HG03025 (cell line): ENCODE measurements at regions not wholly inside any gene's neighbourhood (a gene's known extent, or its start where the extent isn't known, plus 50 kb on each side); places are given as distances from the start of the nearest gene placed in this dataset.
A peak's percentile ranks its signal among the peaks of the same experiment; 100 is the strongest.

Experiments
- ATAC-seq: cut with Tn5 transposase; IDR thresholded peaks from one replicate; pipeline ENCODE4 v1.9.1; 2021; ENCODE audit warnings: mild to moderate bottlenecking, moderate library complexity; ENCODE audit not compliant: unreplicated experiment, low FRiP score

DNA sequence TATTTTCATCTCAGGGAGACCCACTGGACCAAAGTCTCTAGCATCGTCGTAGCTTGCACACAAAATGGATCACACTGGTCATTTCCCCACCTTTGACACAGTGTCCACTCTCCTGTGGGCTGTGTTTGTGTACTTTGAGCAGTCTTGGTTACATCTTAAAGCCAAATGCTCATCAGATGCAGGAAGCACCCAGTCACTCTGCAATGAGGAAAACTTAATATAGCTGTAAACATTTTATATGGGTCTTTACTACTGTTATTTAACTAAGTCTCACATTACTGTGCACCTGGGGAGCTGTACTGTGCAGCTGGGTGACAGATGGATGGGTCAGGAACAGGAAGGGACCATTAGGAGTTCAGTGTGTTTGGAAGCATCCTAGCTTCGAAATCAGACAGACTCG is 109.0 kb upstream of the CXCR4 start:
- no peak for ATAC-seq

DNA sequence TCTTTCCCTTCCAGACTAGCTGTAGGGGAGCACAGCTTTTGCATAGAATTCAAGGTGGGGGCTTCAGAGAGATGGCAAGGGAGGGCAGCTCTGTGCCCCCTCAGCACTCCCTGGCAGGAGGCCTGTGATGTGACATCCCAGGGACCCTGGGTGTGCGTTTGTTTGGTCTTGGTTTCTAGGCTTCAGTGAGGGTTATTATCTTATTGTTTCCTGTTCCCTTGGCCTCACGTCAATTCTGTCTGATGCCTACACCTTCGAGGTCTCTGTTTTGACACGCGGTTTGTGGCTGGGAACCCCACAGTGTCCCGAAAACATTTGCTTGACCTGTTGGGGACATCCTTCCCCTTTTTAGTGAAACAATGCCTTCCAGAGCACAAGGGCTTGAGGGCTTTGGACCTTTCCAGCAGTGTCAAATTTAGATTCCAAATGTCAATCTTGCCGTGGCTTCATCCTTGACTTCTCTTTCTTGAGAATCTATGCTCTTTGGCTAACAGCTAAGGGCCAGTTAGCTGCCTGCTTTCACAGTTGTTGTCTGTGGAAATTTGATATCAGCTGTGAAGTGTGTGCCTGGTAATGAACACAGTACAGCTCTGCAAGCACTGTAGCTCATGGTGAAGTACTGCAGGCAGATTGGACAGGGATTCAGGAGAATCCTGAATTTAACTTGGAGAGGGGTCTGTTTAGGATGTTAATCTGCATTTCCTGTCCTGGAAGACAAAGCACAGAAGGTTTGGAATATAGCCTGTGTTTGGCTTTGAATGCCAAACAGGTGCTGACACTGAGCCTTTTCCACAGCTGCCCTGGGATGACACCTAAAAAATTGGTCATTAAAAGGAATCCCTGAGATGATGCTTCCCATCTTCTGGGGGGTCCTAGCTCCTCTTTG is 108.2 kb upstream of the CXCR4 start:
- ATAC-seq, result peak; percentile 35

DNA sequence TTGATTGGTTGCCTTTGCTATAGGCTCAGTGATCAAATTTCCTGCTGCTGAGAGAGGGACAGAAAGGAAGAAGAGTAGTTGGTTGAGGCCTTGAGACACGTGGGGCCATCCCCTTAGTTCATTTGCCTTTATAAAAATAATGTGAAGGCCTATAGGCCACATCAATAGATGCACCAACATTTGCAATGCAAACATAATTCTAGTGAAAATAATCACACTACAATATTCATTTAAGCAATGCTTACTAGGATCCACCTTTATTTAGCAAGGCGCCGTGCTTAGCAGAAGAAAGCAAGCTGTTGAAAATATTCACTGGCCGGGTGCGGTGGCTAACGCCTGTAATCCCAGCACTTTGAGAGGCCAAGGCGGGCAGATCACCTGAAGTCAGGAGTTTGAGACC is 105.3 kb upstream of the CXCR4 start:
- ATAC-seq, result no peak

DNA sequence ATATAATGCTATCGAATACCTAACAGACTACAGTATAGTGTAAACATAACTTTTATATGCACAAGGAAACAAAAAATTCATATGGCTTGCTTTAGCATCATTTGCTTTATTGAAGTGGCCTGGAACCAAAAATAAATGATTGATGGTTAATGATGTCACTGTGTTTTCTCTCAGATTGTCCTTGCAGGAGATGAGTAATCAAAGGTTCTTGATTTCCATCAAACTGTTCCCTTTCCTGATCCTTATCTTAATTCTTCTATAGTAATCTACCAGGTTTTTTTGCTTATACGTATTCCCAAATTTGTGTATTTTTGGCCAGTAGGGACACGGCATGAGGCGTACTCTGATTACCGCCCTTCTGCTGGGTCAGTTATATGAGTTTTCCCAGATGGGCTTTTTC is 104.9 kb upstream of the CXCR4 start:
- ATAC-seq, result no peak

DNA sequence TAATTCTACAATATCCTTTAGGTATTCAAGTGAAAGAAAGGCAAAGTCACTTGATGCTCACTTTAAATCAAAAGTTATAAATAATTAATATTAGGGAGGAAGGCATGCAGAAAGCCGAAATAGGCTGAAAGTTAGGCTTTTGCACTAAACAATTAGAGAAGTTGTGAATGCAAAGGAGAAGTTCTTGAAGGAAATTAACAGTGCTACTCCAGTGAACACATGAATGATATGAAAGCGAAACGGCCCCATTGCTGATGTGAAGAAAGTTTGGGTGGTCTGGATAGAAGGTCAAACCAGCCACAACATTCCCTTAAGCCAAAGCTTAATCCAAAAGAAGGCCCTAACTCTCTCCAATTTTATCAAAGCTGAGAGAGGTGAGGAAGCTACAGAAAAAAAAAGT is 103.1 kb upstream of the CXCR4 start:
- no peak for ATAC-seq

DNA sequence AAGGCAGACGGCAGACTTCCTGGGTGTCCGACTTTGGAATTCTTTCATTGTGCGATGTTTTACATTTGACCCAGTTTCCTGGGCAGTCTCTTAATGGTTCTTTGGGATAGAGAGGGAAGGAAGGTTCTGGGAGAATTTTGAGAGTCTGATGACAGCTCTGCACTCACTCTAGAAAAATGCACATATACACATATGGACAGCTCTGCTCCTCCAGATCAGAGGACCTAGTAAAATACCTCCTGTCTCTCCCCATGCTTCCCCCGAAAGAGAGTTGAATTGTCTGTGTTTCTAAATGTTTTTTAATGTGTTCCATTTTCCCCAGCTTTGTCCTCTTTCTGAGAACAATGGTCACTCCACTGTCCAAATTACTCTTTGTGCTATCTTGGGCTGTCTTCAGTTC is 102.0 kb upstream of the CXCR4 start:
- no peak for ATAC-seq

DNA sequence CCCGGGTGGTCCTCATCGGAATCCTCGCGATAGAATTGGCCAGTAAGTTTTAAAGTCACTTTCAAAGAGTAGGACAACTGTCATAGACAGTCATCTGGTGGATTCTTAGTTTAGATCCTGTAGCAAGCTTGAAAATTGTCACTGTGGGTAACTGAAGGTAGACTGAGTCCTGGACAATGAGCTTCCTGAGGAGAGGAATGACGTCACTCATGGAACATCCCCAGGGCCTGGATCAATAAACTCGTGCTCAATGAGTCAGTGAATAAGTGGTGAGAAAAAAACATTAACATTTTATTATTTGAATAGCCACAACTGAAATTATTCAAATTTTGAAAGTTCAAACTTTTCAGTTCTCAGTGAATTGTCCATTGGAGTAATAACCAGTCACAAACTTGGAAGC is 101.4 kb upstream of the CXCR4 start:
- no peak for ATAC-seq

DNA sequence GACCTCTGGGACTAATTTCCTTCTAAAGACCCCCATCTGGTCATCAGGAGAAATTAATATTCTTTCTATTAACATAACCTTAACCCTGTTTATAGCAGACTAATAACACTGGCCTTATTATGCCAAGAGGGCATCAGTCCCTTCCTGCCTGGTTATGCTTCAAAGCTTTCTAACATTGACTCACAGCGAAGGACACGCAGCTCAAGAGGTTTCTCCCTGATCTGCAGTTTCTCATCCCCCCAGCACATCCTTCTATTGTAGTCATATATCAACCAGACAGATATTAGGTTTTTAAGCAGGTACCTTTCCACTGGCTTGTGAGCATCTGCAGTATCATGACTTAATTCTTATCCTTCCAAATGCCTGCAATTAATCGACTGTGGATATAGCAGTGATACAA is 100.0 kb upstream of the CXCR4 start:
- no peak for ATAC-seq

DNA sequence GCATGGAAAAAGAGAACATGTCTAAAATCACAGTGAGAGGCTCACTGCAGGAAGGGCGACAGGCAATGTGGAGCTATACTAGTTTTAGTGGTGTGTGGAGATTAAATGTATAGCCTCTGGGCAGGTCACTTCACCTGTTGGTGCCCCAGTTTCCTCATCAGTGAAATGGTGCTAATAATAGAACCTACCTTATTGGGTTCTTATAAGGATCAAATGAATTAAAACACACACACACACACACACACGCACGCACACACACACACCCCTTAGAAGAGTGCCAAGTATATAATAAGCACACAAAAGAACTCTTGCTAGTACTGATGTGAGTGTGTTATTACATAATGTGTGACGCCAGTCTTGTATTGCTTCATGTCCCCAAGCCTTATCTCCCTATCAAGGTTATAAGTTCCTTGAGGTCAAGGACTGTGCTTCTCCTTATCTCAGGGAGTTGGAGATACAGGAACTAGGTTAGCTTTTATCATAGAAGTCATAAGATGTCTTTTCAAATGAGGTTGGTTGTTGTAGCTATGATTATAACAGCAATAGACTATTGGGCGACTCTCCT is 98.0 kb upstream of the CXCR4 start:
- no peak for ATAC-seq

DNA sequence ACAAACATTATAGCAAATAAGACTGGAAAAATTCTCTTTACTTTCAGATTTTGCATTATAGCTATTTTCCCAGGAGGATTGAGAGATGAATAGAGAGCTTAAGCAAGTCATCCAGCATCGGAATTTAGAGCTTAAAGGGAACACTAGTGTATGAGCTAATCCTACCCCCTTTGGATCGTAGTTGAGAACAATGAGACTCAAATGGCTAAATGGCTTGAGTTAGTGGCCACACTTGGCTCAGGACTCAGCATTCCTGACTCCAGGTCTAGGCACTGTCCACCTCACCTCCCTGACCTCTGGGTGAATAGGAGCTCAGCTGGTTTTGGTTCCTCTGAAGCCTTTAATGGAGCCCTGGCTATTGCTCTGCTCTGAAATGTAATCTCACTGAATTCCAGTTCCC is 97.5 kb upstream of the CXCR4 start:
- no peak for ATAC-seq

DNA sequence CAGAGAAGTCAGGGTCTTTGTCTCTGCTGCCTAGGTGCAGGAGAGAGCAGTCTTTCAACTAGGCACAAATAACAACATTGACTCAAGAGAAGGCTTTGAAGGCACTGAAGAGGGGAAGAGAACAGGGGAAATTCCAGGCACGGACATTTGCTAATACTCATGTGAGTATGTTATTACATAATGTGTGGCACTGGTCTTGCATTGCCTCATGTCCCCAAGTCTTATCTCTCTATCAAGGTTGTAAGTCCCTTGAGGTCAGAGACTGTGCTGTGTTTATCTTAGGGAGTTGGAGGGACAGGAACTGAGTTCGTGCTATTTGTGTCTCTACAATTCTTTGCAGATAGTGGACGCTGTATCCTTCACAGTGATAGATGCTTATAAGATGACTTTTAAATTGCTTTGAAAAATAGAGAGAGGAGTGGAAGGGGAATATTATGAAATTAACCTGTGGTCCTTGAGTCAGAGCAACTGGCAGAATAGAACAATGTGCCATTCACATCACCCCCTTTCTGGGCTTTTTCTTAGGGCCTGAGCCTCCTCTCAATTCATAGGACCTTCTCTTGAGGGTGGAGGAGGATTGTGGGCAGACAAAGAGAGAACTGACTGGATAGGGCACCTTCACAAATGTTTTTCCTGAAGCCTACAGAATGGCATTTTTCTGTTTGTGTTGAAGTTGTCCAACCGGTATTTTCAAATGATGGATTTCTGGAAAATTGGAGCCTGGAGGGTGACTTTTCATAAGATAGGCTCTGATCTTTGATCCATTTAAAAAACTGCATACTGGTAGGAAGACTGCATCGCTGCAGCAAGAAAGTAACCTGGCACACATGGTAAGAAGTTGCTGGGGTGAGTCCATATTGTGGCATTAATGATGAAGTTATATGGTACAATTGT is 96.6 kb upstream of the CXCR4 start:
- no peak for ATAC-seq

DNA sequence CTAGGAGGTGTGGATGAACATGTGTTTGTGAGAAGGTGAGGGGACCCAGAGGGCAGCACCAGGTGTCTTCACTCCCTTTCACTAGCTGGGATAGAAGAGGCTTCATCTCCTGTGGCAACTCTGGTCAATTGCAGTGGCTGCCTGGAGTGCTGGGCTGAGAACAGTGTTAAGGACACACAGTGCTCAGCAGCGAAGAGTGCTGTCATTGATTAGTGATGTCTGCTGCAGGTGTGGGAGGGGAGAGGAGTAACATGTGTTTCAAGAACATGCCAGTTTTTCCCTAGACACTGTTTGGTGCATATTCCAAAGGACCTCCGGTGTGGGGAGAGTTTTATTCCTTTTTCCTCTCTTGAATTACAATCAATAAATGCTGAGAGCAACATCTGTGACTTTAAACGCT is 95.9 kb upstream of the CXCR4 start:
- no peak for ATAC-seq

DNA sequence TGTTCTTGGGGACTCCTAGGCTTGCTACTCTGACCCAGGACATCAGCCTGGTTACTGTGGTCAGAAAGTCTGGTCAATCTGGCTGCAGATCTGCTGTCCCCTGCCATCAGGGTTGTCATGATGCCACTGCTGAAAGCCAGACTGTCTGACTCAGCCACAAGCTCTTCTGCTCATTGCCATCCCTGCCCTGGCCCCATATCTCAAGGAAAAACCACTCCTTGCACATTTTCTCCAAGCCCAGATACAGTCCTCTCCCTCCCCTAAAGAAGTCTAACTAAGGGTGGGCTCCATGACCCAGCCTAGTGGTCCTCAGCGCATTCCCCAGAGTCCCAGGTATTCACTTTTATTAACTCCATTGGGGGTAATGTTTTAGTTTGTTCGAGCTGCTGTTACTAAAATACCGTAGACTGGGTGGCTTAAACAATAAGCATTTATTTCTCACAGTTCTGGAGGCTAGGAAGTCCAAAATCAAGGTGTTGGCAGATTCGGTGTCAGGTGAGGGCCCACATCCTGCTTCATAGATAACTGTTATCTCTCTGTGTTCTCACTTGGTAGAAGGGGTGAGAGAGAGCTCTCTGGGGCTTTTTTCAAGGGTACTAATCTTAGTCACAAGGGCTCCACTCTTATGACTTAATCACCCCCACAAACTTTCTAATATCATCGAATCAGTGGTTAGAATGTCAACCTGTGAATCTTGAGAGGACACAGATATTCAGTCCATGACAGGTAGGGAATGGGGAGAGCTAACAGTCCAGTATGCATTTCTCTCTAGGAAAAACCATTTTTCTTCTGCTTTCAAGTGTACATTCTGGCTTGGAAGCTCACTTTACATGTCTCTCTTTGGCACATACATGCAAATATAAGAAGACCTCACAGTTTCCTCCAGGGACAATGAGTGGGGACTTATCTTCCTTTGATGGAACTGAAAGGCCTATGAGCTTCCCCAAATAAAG is 94.8 kb upstream of the CXCR4 start:
- peak; percentile 52 for ATAC-seq

DNA sequence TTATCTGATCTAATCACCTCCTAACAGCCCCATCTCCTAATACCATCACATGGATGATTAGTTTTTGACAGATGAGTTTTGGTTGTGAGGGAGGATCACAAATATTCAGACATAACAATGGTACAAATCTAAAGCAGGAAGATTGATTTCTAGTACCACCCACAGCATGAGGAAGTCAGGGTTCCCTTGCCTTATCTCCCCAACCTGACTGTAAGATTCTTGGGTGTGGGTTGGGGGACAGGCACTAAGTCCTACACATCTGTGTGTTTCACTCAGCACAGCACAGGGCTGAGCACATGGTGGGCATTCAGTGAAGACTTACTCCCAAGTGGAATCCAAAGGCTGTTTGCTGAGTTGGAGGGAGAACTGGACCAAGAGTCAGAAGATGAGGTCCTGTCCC is 93.8 kb upstream of the CXCR4 start:
- ATAC-seq, result no peak

DNA sequence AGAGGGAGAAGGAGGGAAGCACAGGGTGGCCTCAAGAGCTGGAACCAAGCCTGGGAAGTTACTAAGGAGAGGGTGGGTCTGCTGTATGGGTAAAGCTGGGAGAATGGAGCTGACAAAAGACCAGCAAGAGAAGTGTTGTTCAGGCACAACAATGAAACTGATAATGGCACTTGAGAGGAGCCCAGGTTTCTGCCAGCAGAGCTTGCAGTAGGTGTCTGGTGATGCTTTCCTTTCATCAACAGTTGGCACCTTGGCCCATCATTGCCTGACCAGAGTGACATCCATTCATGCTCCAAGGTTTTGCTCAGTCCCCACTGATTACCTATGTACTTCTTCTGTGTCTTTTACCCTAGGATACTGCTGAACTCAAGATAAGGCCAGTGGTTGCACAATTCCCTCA is 92.9 kb upstream of the CXCR4 start:
- no peak for ATAC-seq

DNA sequence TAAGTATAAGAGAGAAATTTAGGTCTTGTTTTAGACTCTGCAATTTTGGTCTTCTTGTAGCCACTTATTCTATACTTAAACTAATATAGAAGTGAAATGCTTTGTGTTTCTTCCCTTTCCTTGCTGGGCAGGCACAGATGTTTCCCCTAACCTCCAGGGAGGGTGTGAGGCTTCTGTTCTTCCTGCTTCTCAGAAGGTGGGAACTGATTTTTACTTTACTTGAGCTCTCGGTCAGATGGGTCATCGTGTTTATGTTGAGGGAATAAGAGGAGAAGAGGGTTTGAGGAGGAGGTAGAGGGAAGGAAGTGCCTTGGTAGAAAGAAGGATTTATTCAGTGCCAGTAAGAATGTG is 92.5 kb upstream of the CXCR4 start:
- no peak for ATAC-seq

DNA sequence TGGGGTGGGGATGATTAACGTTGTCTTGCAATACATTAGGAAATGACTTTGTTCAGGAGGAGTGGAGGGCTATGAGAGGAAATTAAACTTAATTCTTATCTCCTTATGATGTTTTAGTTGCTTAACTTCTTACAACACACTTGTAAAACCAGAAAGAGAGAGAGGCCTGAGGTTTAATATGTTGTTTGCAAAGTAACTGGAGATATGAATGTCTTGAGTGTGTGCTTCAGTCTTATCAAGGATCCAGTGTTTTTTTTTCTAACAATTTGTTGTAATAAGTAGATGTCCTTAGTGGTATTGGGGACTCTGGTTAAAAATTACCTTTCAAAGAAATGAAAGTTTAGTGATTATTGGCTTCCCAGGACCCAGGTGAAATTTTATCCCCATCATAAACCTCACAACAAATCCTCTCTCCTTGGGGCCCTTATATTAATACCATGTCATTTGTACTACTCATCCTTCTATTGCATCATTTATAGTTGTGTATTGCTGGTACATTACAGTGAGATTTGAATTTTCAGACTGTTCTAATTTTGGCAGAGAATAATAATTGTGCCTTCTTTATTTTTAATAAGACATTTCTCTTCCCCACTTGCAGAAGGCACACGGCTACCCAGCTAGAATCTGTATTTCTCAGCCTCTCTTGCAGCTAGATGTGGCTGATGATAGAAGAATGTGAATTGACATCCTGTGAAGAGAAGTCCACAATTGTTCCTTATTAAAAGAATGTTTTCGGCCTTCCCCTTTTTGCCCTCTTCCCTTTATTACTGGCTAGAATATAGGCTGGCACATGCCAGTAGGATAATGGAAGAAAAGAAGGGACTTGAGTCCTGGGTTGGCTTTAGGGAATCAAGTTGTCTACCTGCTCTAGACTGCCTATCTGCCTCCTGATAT is 91.9 kb upstream of the CXCR4 start:
- ATAC-seq, result no peak

DNA sequence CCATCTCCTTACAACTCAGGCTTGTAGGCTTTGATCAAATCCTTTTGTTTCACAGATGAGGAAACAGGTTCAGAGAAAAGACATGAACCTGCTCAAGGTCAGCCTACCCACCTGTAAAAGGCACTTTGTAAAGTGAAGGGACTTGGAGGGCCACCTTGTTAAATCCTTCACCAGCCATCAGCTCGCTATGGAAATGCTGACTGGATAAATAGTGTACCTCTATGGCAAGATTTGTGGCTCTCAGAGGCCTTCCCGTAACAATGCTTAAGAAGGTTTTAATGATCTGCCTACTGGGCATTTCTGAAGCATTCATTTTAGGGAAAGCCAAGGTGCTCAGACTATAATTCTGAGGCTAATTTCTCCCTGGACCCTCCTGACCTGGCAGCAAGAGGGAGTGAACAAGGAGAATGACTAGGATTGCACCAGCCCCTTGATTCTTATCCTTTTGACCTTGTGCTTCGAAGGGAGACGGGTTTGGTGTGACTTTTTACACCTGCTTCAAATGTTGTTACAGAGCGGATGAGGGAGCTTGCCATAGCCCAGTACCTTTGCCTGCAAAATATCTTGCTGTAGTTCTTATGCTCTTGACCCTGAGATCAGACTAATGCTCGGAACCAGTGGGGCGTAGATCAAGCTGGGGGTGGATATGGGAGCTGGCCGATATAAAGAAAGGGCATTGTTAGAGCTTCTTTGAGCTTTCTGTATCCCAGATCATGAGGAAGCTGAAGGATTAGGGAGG is 90.9 kb upstream of the CXCR4 start:
- ATAC-seq, result no peak

DNA sequence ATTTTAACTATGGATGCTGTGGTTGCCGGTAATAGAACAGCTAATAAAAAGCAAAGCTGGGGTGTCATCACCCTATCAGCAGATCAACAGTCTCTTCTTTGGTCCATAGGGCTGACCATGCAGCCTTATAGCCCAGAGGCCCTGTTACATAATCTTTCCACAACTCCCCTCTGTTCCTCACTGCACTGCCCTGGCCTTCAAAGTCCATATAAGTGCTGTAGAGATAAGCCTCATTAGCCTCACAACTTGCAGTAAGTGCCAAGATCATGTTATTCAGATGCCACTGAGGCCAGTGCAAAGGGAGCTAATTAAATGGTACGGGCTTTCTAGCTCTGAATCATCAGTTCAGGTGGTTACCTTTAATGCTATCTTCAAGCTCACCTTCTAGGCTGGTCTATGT is 89.7 kb upstream of the CXCR4 start:
- no peak for ATAC-seq
